Esophagus muscularis mucosa (tissue), 4 donors: ENCODE measurements at regions not wholly inside any gene's neighbourhood (a gene's known extent, or its start where the extent isn't known, plus 50 kb on each side); places are given as distances from the start of the nearest gene placed in this dataset.

Source experiments
- DNase-seq: peaks from one replicate; pipeline ENCODE4 v3.0.0-alpha.2; 2017; ENCODE audit errors: extremely low spot score
- H3K27ac ChIP-seq, 4 donors: fragments of 200-600 bp; sonication (generic); replicated peaks in 1 of 4; 1 replicate in 3 of 4; 2 replicates in 1 of 4; pipeline ENCODE4 v1.5.1; 2016 to 2019; ENCODE audit warnings: mild to moderate bottlenecking in 1 of 4
- H3K27me3 ChIP-seq, 4 donors: fragments of 200-600 bp; sonication (generic); one replicate each; pipeline versions ENCODE4 v1.5.1 to v1.6.0; 2016 to 2019
- H3K36me3 ChIP-seq, 4 donors: fragments of 200-600 bp; sonication (generic); one replicate each; pipeline ENCODE4 v1.5.1; 2016 to 2019
- H3K4me1 ChIP-seq, 4 donors: fragments of 200-600 bp; sonication (generic); one replicate each; pipeline ENCODE4 v1.5.1; 2016 to 2019
- H3K4me3 ChIP-seq, 4 donors: fragments of 200-600 bp; sonication (generic); 1 replicate in 2 of 4; 2 replicates in 2 of 4; pipeline ENCODE4 v1.5.1; 2016 to 2019; ENCODE audit warnings: mild to moderate bottlenecking in 4 of 4, moderate library complexity in 1 of 4
- H3K9me3 ChIP-seq, 4 donors: fragments of 200-600 bp; sonication (generic); 1 replicate in 3 of 4; 2 replicates in 1 of 4; pipeline ENCODE4 v1.5.1; 2016 to 2019
- CTCF ChIP-seq, 3 experiments: fragments of 200-600 bp in 2 of 3; fragments of 450-650 bp in 1 of 3; sonication (generic) in 2 of 3; IDR thresholded peaks; one replicate each; pipeline ENCODE4 v1.5.1; 2017 to 2019; ENCODE audit warnings: antibody characterized with exemption in 3 of 3, mild to moderate bottlenecking in 2 of 3, moderate library complexity in 1 of 3
- EP300 ChIP-seq: sonication (generic); formaldehyde crosslinking; IDR thresholded peaks from one replicate; pipeline ENCODE4 v1.6.1; 2017; ENCODE audit warnings: antibody characterized with exemption
- POLR2A ChIP-seq: fragments of 450-650 bp; IDR thresholded peaks from one replicate; pipeline ENCODE4 v1.6.1; 2017; ENCODE audit warnings: antibody characterized with exemption, moderate library complexity, mild to moderate bottlenecking, low read depth
- POLR2AphosphoS5 ChIP-seq, 2 donors: sonication (generic); formaldehyde crosslinking; IDR thresholded peaks; one replicate each; pipeline ENCODE4 v1.6.1; 2017; ENCODE audit warnings: antibody characterized with exemption in 2 of 2
- WGBS: methylation state at CpG from one replicate; pipeline ENCODE4 v1.1.5; 2018; 5-methylcytosine and 5-hydroxymethylcytosine counted together
- intact Hi-C: fragments of 100-400 bp; cut with DNase I; formaldehyde crosslinking; loops from one replicate; pipeline ENCODE4 v1.15.1; 2023

- Histone ChIP-seq H3K4me3 (no peak overlapping the region), H3K9me3 (peaks cover 0 to 3% (median 0%) of the 10 kb centered on the region in 4 donors), H3K27me3 (no peaks in the 10 kb centered on the region), H3K4me1 (no peaks in the 10 kb centered on the region), H3K36me3 (no peaks in the 10 kb centered on the region), H3K27ac (no peak overlapping the region)
- no peak for DNase-seq
- intact Hi-C loops: no loop called here
- TF ChIP-seq EP300: no peak
- TF ChIP-seq POLR2AphosphoS5 (IDR thresholded peaks at IDR 0.05): no peak
- no peak for TF ChIP-seq POLR2A
- TF ChIP-seq CTCF (IDR thresholded peaks at IDR 0.05): no peak
Observed at GRCh38 chr5:101811466-101811865, 484.6 kb downstream of the SLCO4C1 start.

- Histone ChIP-seq H3K27me3 (no peaks in the 10 kb centered on the region), H3K9me3 (peaks cover 0 to 6% (median 0%) of the 10 kb centered on the region in 4 donors), H3K36me3 (no peaks in the 10 kb centered on the region), H3K27ac (no peak overlapping the region), H3K4me1 (no peaks in the 10 kb centered on the region), H3K4me3 (no peak overlapping the region)
- intact Hi-C loops: no loop called here
- WGBS: 77% methylated on average over 2 of the region's 2 CpGs
- no peak for TF ChIP-seq EP300
- no peak for TF ChIP-seq CTCF (IDR thresholded peaks at IDR 0.05)
- TF ChIP-seq POLR2A: no peak
- TF ChIP-seq POLR2AphosphoS5 (IDR thresholded peaks at IDR 0.05): no peak
- DNase-seq: no peak
Observed at GRCh38 chr5:101806410-101806809, 489.7 kb downstream of the SLCO4C1 start.

GRCh38 chr5:101796427-101796826 lies 499.7 kb downstream of the SLCO4C1 start:
- Histone ChIP-seq H3K27ac (no peak overlapping the region), H3K4me1 (no peaks in the 10 kb centered on the region), H3K9me3 (no peaks in the 10 kb centered on the region), H3K4me3 (no peak overlapping the region), H3K36me3 (no peaks in the 10 kb centered on the region), H3K27me3 (no peaks in the 10 kb centered on the region)
- DNase-seq: no peak
- TF ChIP-seq CTCF (IDR thresholded peaks at IDR 0.05) (no peak), EP300 (no peak), POLR2AphosphoS5 (IDR thresholded peaks at IDR 0.05) (no peak), POLR2A (no peak)
- intact Hi-C loops: no loop called here

GRCh38 chr5:101788797-101789196 lies 507.3 kb downstream of the SLCO4C1 start:
- no peak overlapping the region for H3K27ac ChIP-seq
- no peaks in the 10 kb centered on the region for H3K9me3 ChIP-seq
- peaks cover 0 to 3% (median 0%) of the 10 kb centered on the region in 4 donors for H3K4me1 ChIP-seq
- H3K36me3 ChIP-seq: no peaks in the 10 kb centered on the region
- TF ChIP-seq EP300 (no peak), POLR2A (no peak), POLR2AphosphoS5 (IDR thresholded peaks at IDR 0.05) (no peak), CTCF (IDR thresholded peaks at IDR 0.05) (no peak)
- WGBS: 77% methylated on average over 4 of the region's 4 CpGs
- H3K4me3 ChIP-seq: no peak overlapping the region
- DNase-seq: no peak
- intact Hi-C loops: no loop called here
- no peaks in the 10 kb centered on the region for H3K27me3 ChIP-seq

GRCh38 chr5:101785090-101785489 lies 511.0 kb downstream of the SLCO4C1 start:
- 45% methylated on average over 2 of the region's 2 CpGs for whole genome bisulfite sequencing
- intact Hi-C loops: no loop called here
- TF ChIP-seq POLR2AphosphoS5 (IDR thresholded peaks at IDR 0.05): no peak
- TF ChIP-seq POLR2A: no peak
- no peak for TF ChIP-seq EP300
- no peak overlapping the region for H3K27ac ChIP-seq
- DNase-seq: no peak
- no peaks in the 10 kb centered on the region for H3K36me3 ChIP-seq
- H3K9me3 ChIP-seq: no peaks in the 10 kb centered on the region
- H3K4me1 ChIP-seq: peaks cover 0 to 5% (median 0%) of the 10 kb centered on the region in 4 donors
- no peak overlapping the region for H3K4me3 ChIP-seq
- no peaks in the 10 kb centered on the region for H3K27me3 ChIP-seq
